ENCODE measurements at regions not wholly inside any gene's neighbourhood (a gene's known extent, or its start where the extent isn't known, plus 50 kb on each side); places are given as distances from the start of the nearest gene placed in this dataset.
A peak's percentile ranks its signal among the peaks of the same experiment; 100 is the strongest.

DNA sequence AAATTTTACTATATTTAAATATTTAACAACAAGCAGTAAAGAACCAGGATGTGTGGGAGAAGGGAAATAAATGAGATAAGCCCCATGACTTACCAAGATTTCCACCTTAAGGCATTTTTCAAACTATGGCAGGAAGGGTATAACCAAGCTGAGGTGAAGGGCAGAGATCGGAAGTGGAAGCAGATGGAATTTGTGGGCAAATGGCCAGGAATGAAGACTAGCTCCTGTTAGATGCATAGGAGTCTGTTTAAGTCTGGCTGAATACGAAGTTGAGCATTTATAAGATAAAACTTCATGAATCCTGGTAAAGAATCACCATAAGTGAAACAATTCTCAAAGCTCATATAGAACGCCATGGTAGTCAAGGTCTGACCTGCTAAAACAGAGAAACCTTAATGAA lies 163.5 kb downstream of the DIO2 start (continued):
- TF ChIP-seq, protein P1, sequence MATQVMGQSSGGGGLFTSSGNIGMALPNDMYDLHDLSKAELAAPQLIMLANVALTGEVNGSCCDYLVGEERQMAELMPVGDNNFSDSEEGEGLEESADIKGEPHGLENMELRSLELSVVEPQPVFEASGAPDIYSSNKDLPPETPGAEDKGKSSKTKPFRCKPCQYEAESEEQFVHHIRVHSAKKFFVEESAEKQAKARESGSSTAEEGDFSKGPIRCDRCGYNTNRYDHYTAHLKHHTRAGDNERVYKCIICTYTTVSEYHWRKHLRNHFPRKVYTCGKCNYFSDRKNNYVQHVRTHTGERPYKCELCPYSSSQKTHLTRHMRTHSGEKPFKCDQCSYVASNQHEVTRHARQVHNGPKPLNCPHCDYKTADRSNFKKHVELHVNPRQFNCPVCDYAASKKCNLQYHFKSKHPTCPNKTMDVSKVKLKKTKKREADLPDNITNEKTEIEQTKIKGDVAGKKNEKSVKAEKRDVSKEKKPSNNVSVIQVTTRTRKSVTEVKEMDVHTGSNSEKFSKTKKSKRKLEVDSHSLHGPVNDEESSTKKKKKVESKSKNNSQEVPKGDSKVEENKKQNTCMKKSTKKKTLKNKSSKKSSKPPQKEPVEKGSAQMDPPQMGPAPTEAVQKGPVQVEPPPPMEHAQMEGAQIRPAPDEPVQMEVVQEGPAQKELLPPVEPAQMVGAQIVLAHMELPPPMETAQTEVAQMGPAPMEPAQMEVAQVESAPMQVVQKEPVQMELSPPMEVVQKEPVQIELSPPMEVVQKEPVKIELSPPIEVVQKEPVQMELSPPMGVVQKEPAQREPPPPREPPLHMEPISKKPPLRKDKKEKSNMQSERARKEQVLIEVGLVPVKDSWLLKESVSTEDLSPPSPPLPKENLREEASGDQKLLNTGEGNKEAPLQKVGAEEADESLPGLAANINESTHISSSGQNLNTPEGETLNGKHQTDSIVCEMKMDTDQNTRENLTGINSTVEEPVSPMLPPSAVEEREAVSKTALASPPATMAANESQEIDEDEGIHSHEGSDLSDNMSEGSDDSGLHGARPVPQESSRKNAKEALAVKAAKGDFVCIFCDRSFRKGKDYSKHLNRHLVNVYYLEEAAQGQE (IDR thresholded peaks at IDR 0.05; ENCODE audit: unreplicated experiment) = no peak

DNA sequence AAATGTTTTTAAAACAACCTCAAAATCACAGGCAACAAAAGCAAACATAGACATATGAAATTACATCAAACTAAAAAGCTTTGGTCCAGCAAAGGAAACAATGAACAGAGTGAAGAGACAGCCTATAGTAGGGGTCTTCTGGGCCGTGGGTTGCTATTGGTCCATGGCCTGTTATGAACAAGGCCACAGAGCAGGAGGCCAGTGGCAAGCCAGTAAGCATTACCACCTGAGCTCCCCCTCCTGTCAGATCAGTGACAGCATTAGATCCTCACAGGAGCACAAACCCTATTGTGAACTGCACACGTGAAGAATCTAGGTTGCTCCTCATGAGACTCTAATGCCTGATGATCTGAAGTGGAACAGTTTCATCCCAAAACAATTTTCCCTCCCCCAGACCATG lies 174.0 kb downstream of the DIO2 start:
- ATAC-seq (no peak), DNase-seq (ENCODE audit: low spot score) (no peak)
- H3K36me3 Mint-ChIP-seq (ENCODE audit: low read depth) = no peaks in the 10 kb centered on the region; the same call in 1 of the 3 replicates
- H3K27me3 ChIP-seq (ENCODE audit: insufficient read depth) = no peaks in the 10 kb centered on the region
- peaks cover 19% of the 10 kb centered on the region for H3K9me3 Mint-ChIP-seq
- no peaks in the 10 kb centered on the region for H3K9me2 ChIP-seq (ENCODE audit: insufficient read depth)
- no peak overlapping the region for H3K4me3 ChIP-seq
- no peaks in the 10 kb centered on the region for H3K4me1 ChIP-seq (ENCODE audit: insufficient read depth)
- H3K27ac ChIP-seq (ENCODE audit: low read depth) = no peak overlapping the region
- H4K20me1 ChIP-seq (replicated peaks; ENCODE audit: insufficient read depth) = no peaks in the 10 kb centered on the region
- TF ChIP-seq NANOG (IDR thresholded peaks at IDR 0.05; ENCODE audit: borderline replicate concordance) = no peak
- no peak for TF ChIP-seq STAT1 (IDR thresholded peaks at IDR 0.05; ENCODE audit: unreplicated experiment)
- TF ChIP-seq, protein P2, sequence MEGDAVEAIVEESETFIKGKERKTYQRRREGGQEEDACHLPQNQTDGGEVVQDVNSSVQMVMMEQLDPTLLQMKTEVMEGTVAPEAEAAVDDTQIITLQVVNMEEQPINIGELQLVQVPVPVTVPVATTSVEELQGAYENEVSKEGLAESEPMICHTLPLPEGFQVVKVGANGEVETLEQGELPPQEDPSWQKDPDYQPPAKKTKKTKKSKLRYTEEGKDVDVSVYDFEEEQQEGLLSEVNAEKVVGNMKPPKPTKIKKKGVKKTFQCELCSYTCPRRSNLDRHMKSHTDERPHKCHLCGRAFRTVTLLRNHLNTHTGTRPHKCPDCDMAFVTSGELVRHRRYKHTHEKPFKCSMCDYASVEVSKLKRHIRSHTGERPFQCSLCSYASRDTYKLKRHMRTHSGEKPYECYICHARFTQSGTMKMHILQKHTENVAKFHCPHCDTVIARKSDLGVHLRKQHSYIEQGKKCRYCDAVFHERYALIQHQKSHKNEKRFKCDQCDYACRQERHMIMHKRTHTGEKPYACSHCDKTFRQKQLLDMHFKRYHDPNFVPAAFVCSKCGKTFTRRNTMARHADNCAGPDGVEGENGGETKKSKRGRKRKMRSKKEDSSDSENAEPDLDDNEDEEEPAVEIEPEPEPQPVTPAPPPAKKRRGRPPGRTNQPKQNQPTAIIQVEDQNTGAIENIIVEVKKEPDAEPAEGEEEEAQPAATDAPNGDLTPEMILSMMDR (conservative IDR thresholded peaks at IDR 0.05; ENCODE audit: low read depth in 2 of 2) = 0 out of 4 replicates have a peak, but pooled peaks of 1 of the 2 experiments have one; percentile 3
- TF ChIP-seq, protein P3, sequence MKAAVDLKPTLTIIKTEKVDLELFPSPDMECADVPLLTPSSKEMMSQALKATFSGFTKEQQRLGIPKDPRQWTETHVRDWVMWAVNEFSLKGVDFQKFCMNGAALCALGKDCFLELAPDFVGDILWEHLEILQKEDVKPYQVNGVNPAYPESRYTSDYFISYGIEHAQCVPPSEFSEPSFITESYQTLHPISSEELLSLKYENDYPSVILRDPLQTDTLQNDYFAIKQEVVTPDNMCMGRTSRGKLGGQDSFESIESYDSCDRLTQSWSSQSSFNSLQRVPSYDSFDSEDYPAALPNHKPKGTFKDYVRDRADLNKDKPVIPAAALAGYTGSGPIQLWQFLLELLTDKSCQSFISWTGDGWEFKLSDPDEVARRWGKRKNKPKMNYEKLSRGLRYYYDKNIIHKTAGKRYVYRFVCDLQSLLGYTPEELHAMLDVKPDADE (IDR thresholded peaks at IDR 0.05) = no peak
- TF ChIP-seq EZH2phosphoT487 (IDR thresholded peaks at IDR 0.05; ENCODE audit: unreplicated experiment) = no peak
- no peak for TF ChIP-seq POLR2AphosphoS5 (IDR thresholded peaks at IDR 0.05; ENCODE audit: low read depth)
- no peak overlapping the region for H3K4me2 ChIP-seq
- no peak overlapping the region for H3K27ac Mint-ChIP-seq
- H3K36me3 ChIP-seq (ENCODE audit: insufficient read depth) = no peaks in the 10 kb centered on the region
- H2AFZ ChIP-seq = no peak overlapping the region
- H3K79me2 ChIP-seq (replicated peaks; ENCODE audit: insufficient read depth) = no peaks in the 10 kb centered on the region
- no peaks in the 10 kb centered on the region for H3F3A ChIP-seq (replicated peaks; ENCODE audit: low read depth)
- H3K27me3 Mint-ChIP-seq (ENCODE audit: insufficient read depth, low read depth, poor library complexity) = no peaks in the 10 kb centered on the region
- H3K4me3 Mint-ChIP-seq = no peak overlapping the region
- H3K4me1 Mint-ChIP-seq = no peaks in the 10 kb centered on the region

DNA sequence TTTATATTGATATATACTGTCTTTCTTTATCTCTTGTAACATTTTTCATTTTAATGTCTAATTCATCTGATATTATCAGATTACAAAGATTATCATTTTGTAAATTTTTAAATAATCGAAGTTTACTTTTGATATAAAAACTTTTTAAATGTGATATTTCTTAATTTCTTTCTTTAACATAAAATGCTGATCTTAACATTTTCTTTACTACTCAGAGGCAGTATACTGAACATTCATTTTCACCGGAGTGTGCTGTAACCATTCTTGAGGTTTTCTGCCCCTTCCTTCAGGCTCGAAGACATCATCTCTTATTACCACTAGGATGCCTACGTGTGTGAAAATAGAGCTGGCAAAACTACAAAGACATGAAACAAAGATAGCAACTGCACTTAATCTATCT lies 186.9 kb downstream of the DIO2 start:
- H3K27me3 Mint-ChIP-seq (ENCODE audit: insufficient read depth, low read depth, poor library complexity) = no peaks in the 10 kb centered on the region
- H3K36me3 ChIP-seq (ENCODE audit: insufficient read depth) = no peaks in the 10 kb centered on the region
- no peak overlapping the region for H3K4me3 Mint-ChIP-seq
- H3K27ac Mint-ChIP-seq = no peak overlapping the region
- no peaks in the 10 kb centered on the region for H3K27me3 ChIP-seq (ENCODE audit: insufficient read depth)
- H2AFZ ChIP-seq = no peak overlapping the region
- ATAC-seq = no peak
- H3K36me3 Mint-ChIP-seq (ENCODE audit: low read depth) = no peaks in the 10 kb centered on the region; the same call in 2 of the 3 replicates
- H3K4me1 ChIP-seq (ENCODE audit: insufficient read depth) = no peaks in the 10 kb centered on the region
- no peak for DNase-seq (ENCODE audit: low spot score)
- H3K4me2 ChIP-seq = no peak overlapping the region
- H3K4me1 Mint-ChIP-seq = no peaks in the 10 kb centered on the region
- H3K9me3 Mint-ChIP-seq = peaks cover 12% of the 10 kb centered on the region
- no peaks in the 10 kb centered on the region for H3K79me2 ChIP-seq (replicated peaks; ENCODE audit: insufficient read depth)
- H4K20me1 ChIP-seq (replicated peaks; ENCODE audit: insufficient read depth) = no peaks in the 10 kb centered on the region
- no peak overlapping the region for H3K27ac ChIP-seq (ENCODE audit: low read depth)
- H3K9me2 ChIP-seq (ENCODE audit: insufficient read depth) = no peaks in the 10 kb centered on the region
- H3K4me3 ChIP-seq = no peak overlapping the region
- H3F3A ChIP-seq (replicated peaks; ENCODE audit: low read depth) = no peaks in the 10 kb centered on the region
- TF ChIP-seq NANOG (IDR thresholded peaks at IDR 0.05; ENCODE audit: borderline replicate concordance) = no peak
- TF ChIP-seq POLR2AphosphoS5 (IDR thresholded peaks at IDR 0.05; ENCODE audit: low read depth) = no peak
- TF ChIP-seq, protein P2 (conservative IDR thresholded peaks at IDR 0.05; ENCODE audit: low read depth in 2 of 2) = no peak
- no peak for TF ChIP-seq STAT1 (IDR thresholded peaks at IDR 0.05; ENCODE audit: unreplicated experiment)
- TF ChIP-seq, protein P3 (IDR thresholded peaks at IDR 0.05) = no peak
- TF ChIP-seq, protein P1 (IDR thresholded peaks at IDR 0.05; ENCODE audit: unreplicated experiment) = no peak
- no peak for TF ChIP-seq JUNB (IDR thresholded peaks at IDR 0.05; ENCODE audit: unreplicated experiment)
